Panc1 (cell line): ENCODE measurements at regions not wholly inside any gene's neighbourhood (a gene's known extent, or its start where the extent isn't known, plus 50 kb on each side); places are given as distances from the start of the nearest gene placed in this dataset.

Experiments
- ATAC-seq: fragments of 200-7000 bp; cut with Tn5 transposase; 2 replicates; pipeline ENCODE4 v1.9.1; 2020; ENCODE audit warnings: mild to moderate bottlenecking, moderate library complexity
- BruUV-seq: library from RNA; stranded (reverse); fragments of 400-500 nt; replicated peaks from 2 replicates; lab custom pipeline; 2021; lab: Mats Ljungman, UMichigan
- CTCF ChIA-PET: fragments of 300-600 bp; sonication (Branson Sonifier 250); formaldehyde crosslinking; loops from one replicate; lab custom pipeline; 2022; ENCODE audit warnings: antibody characterized with exemption; lab: Charles Lee
- POLR2A ChIA-PET: fragments of 300-600 bp; sonication (Branson Sonifier 250); formaldehyde crosslinking; loops from one replicate; lab custom pipeline; 2022; ENCODE audit warnings: antibody characterized with exemption; lab: Charles Lee
- DNase-seq: peaks from one replicate; pipeline ENCODE4 v3.0.0-alpha.2; 2010; ENCODE audit warnings: low read depth, low spot score
- H3K27ac ChIP-seq: 2 replicates; pipeline ENCODE4 v1.5.1; 2011; ENCODE audit warnings: mild to moderate bottlenecking, low read length, inconsistent platforms
- H3K27me3 ChIP-seq: fragments of 200-500 bp; sonication (Bioruptor generic); 2 replicates; pipeline ENCODE4 v1.6.0; 2014; ENCODE audit warnings: low read length, inconsistent platforms; ENCODE audit not compliant: control insufficient read depth, insufficient read depth
- H3K36me3 ChIP-seq: fragments of 200-500 bp; sonication (Bioruptor generic); 2 replicates; pipeline ENCODE4 v1.5.1; 2014; ENCODE audit warnings: inconsistent platforms, mild to moderate bottlenecking, low read length, moderate library complexity; ENCODE audit not compliant: control insufficient read depth, insufficient read depth
- H3K4me1 ChIP-seq: 2 replicates; pipeline ENCODE4 v1.5.1; 2011; ENCODE audit warnings: inconsistent platforms, mild to moderate bottlenecking, low read length, moderate library complexity; ENCODE audit not compliant: control insufficient read depth, insufficient read depth
- H3K4me3 ChIP-seq, 2 experiments: 2 replicates each; pipeline ENCODE4 v1.5.1; 2011 to 2012; ENCODE audit warnings: low read depth in 2 of 2, low read length in 2 of 2, mild to moderate bottlenecking in 2 of 2, inconsistent platforms in 1 of 2, moderate library complexity in 1 of 2
- H3K9me3 ChIP-seq: fragments of 200-500 bp; sonication (Bioruptor generic); 2 replicates; pipeline ENCODE4 v1.5.1; 2014; ENCODE audit warnings: low read depth, mild to moderate bottlenecking, inconsistent platforms, low read length, moderate library complexity; ENCODE audit not compliant: control insufficient read depth, insufficient read depth
- CTCF ChIP-seq: fragments of 450-650 bp; IDR thresholded peaks from 2 replicates; pipeline ENCODE4 v1.5.1; 2017; ENCODE audit warnings: mild to moderate bottlenecking
- POLR2AphosphoS5 ChIP-seq: IDR thresholded peaks from 2 replicates; pipeline ENCODE4 v1.6.1; 2012; ENCODE audit warnings: mild to moderate bottlenecking, low read depth, low read length, moderate library complexity
- REST ChIP-seq, 2 experiments: IDR thresholded peaks; 2 replicates each; pipeline ENCODE4 v1.6.1; 2011 to 2012; ENCODE audit warnings: low read depth in 2 of 2, control low read depth in 1 of 2, low read length in 1 of 2, mild to moderate bottlenecking in 1 of 2, moderate library complexity in 1 of 2; ENCODE audit not compliant: insufficient read depth in 1 of 2
- SIN3A ChIP-seq: IDR thresholded peaks from 2 replicates; pipeline ENCODE4 v1.6.1; 2012; ENCODE audit warnings: low read depth, mild to moderate bottlenecking, low read length, moderate library complexity, borderline replicate concordance; ENCODE audit not compliant: insufficient read depth
- TCF7L2 ChIP-seq: IDR thresholded peaks from 2 replicates; pipeline ENCODE4 v1.6.1; 2011; ENCODE audit warnings: mild to moderate bottlenecking, low read depth, low read length, inconsistent platforms
- in situ Hi-C: cut with HindIII; loops from 2 replicates; pipeline ENCODE4 v1.10.0; 2016; ENCODE audit warnings: low sequenced_read_pairs, low pct_unique_long_range_greater_than_20kb
- intact Hi-C: fragments of 100-400 bp; cut with micrococcal nuclease; formaldehyde crosslinking; loops from one replicate; pipeline ENCODE4 v1.10.0; 2022; ENCODE audit not compliant: unreplicated experiment

GRCh38 chrX:39171686-39172085, 370.4 kb downstream of the MID1IP1 start:
- POLR2A ChIA-PET = no interaction called here

GRCh38 chrX:39174241-39174771, 373.0 kb downstream of the MID1IP1 start:
- Histone ChIP-seq H3K4me3 (no peak overlapping the region), H3K36me3 (no peaks in the 10 kb centered on the region), H3K27ac (no peak overlapping the region), H3K9me3 (no peaks in the 10 kb centered on the region), H3K27me3 (no peaks in the 10 kb centered on the region), H3K4me1 (no peaks in the 10 kb centered on the region)
- no TSS peak for BruUV-seq
- ChIA-PET POLR2A (no interaction called here), CTCF (no interaction called here)
- DNase-seq (no peak), ATAC-seq (no peak)
- intact Hi-C loops = no loop called here
- in situ Hi-C loops = no loop called here
- TF ChIP-seq SIN3A = no peak
- no peak for TF ChIP-seq REST (IDR thresholded peaks at IDR 0.05; ENCODE audit: insufficient read depth in 1 of 2, low read depth in 2 of 2, low read length in 1 of 2)
- TF ChIP-seq TCF7L2 = no peak
- TF ChIP-seq CTCF = no peak
- TF ChIP-seq POLR2AphosphoS5 = no peak

More at GRCh38 chrX:39171686-39172085, 370.4 kb downstream of the MID1IP1 start:
- in situ Hi-C loops = no loop called here
- no peak for TF ChIP-seq SIN3A
- TF ChIP-seq REST (IDR thresholded peaks at IDR 0.05; ENCODE audit: insufficient read depth in 1 of 2, low read depth in 2 of 2, low read length in 1 of 2) = no peak
- TF ChIP-seq TCF7L2 = no peak
- TF ChIP-seq CTCF = no peak
- no peak for TF ChIP-seq POLR2AphosphoS5
- Histone ChIP-seq H3K27me3 (no peaks in the 10 kb centered on the region), H3K27ac (no peak overlapping the region), H3K4me1 (no peaks in the 10 kb centered on the region), H3K9me3 (no peaks in the 10 kb centered on the region), H3K4me3 (no peak overlapping the region), H3K36me3 (no peaks in the 10 kb centered on the region)
- ATAC-seq = no peak
- intact Hi-C loops = no loop called here
- DNase-seq = no peak
- no TSS peak for BruUV-seq
- CTCF ChIA-PET = no interaction called here
